Uterus (tissue), 2 donors: ENCODE measurements at regions not wholly inside any gene's neighbourhood (a gene's known extent, or its start where the extent isn't known, plus 50 kb on each side); places are given as distances from the start of the nearest gene placed in this dataset.

ENCODE experiments used
- CTCF ChIP-seq, 4 experiments: fragments of 200-600 bp in 2 of 4; fragments of 450-650 bp in 2 of 4; sonication (generic) in 2 of 4; IDR thresholded peaks; one replicate each; pipeline ENCODE4 v1.5.1; 2016 to 2019; ENCODE audit warnings: antibody characterized with exemption in 4 of 4, mild to moderate bottlenecking in 2 of 4, moderate library complexity in 1 of 4
- POLR2A ChIP-seq, 2 donors: fragments of 450-650 bp; IDR thresholded peaks; one replicate each; pipeline ENCODE4 v1.6.1; 2016; ENCODE audit warnings: antibody characterized with exemption in 2 of 2, mild to moderate bottlenecking in 1 of 2, moderate library complexity in 1 of 2

- TF ChIP-seq CTCF (IDR thresholded peaks at IDR 0.05) (no peak), POLR2A (IDR thresholded peaks at IDR 0.05) (no peak)
These were observed 1250.5 kb downstream of the BRD1 start for GRCh38 chr22:48577014-48577690.
